GM19238 (cell line): ENCODE measurements at regions not wholly inside any gene's neighbourhood (a gene's known extent, or its start where the extent isn't known, plus 50 kb on each side); places are given as distances from the start of the nearest gene placed in this dataset.
"Not testable (repeated sequence)": the region's sequence is repeated elsewhere in the genome, so short reads cannot be mapped to it uniquely, and the experiment has no call there.

Experiments used
- DNase-seq: peaks from one replicate; pipeline ENCODE4 v3.0.0; 2011; ENCODE audit warnings: low spot score; ENCODE audit not compliant: insufficient read length

- DNase-seq, result no peak
Measured at GRCh38 chr14:22390195-22390594, 198.8 kb downstream of the DAD1 start.

- no peak for DNase-seq
Measured at GRCh38 chr14:22388669-22389595, 200.1 kb downstream of the DAD1 start.

GRCh38 chr14:22387776-22388241 is 201.2 kb downstream of the DAD1 start:
- no peak for DNase-seq

- no peak for DNase-seq
Measured at GRCh38 chr14:22386924-22387775, 201.9 kb downstream of the DAD1 start.

- DNase-seq, result no peak
Measured at GRCh38 chr14:22384974-22385526, 204.0 kb downstream of the DAD1 start.

GRCh38 chr14:22384167-22384549 is 204.9 kb downstream of the DAD1 start:
- no peak for DNase-seq

GRCh38 chr14:22383515-22384166 is 205.4 kb downstream of the DAD1 start:
- DNase-seq, result no peak

GRCh38 chr14:22382955-22383354 is 206.1 kb downstream of the DAD1 start:
- no peak for DNase-seq

- no peak for DNase-seq
Measured at GRCh38 chr14:22382395-22382794, 206.6 kb downstream of the DAD1 start.

- no peak for DNase-seq
Measured at GRCh38 chr14:22381766-22382165, 207.3 kb downstream of the DAD1 start.

GRCh38 chr14:22381408-22381760 is 207.6 kb downstream of the DAD1 start:
- DNase-seq, result no peak

- DNase-seq, result no peak
Measured at GRCh38 chr14:22380571-22381407, 208.2 kb downstream of the DAD1 start.

- DNase-seq, result no peak
Measured at GRCh38 chr14:22379727-22380126, 209.3 kb downstream of the DAD1 start.

GRCh38 chr14:22378181-22378580 is 210.8 kb downstream of the DAD1 start:
- DNase-seq, result no peak

- no peak for DNase-seq
Measured at GRCh38 chr14:22375321-22375930, 213.6 kb downstream of the DAD1 start.

- no peak for DNase-seq
Measured at GRCh38 chr14:22370084-22370847, 218.8 kb downstream of the DAD1 start.

GRCh38 chr14:22358726-22359125 is 230.3 kb downstream of the DAD1 start:
- DNase-seq, result no peak

- not testable (repeated sequence) for DNase-seq
Measured at GRCh38 chr14:22349281-22349680, 239.7 kb downstream of the DAD1 start.

GRCh38 chr14:22344673-22345072 is 244.4 kb downstream of the DAD1 start:
- DNase-seq, result no peak
